GM12878 (cell line): ENCODE measurements at regions not wholly inside any gene's neighbourhood (a gene's known extent, or its start where the extent isn't known, plus 50 kb on each side); places are given as distances from the start of the nearest gene placed in this dataset.
"Not testable (repeated sequence)": the region's sequence is repeated elsewhere in the genome, so short reads cannot be mapped to it uniquely, and the experiment has no call there.

Experiments used
- ATAC-seq: fragments of 200-7000 bp; cut with Tn5 transposase; 3 replicates; pipeline ENCODE4 v1.9.1; 2020; ENCODE audit warnings: mild to moderate bottlenecking, moderate library complexity
- BruUV-seq: library from RNA; stranded (reverse); fragments of 400-500 nt; replicated peaks from 2 replicates; lab custom pipeline; 2021; lab: Mats Ljungman, UMichigan
- CTCF ChIA-PET: fragments of 300-600 bp; sonication (Branson Sonifier 250); formaldehyde crosslinking; extraction: SDS; loops from one replicate; lab custom pipeline; 2021; ENCODE audit warnings: inconsistent platforms; lab: Yijun Ruan, JAX
- POLR2A ChIA-PET: fragments of 350-600 bp; formaldehyde crosslinking; extraction: SDS; loops from one replicate; lab custom pipeline; 2021; ENCODE audit warnings: inconsistent platforms; lab: Charles Lee
- RAD21 ChIA-PET: fragments of 300-600 bp; sonication (Branson Sonifier 250); formaldehyde crosslinking; loops from one replicate; lab custom pipeline; 2023; ENCODE audit warnings: antibody characterized with exemption; ENCODE audit not compliant: unreplicated experiment; lab: Charles Lee
- SMC1A ChIA-PET: fragments of 300-600 bp; sonication (Branson Sonifier 250); formaldehyde crosslinking; loops from one replicate; lab custom pipeline; 2023; ENCODE audit not compliant: unreplicated experiment, uncharacterized antibody; lab: Charles Lee
- DNase-seq: peaks from one replicate; pipeline ENCODE4 v3.0.0-alpha.2; 2011; ENCODE audit warnings: low read depth, low spot score
- FAIRE-seq: peaks from 3 replicates; lab custom pipeline; 2011; peaks lifted over from hg19 to GRCh38; lab: Jason Lieb, UNC
- H2AFZ ChIP-seq: 2 replicates; pipeline ENCODE4 v1.6.0; 2011; ENCODE audit warnings: low read depth, low read length, control low read depth; ENCODE audit not compliant: control insufficient read depth
- H3K27ac ChIP-seq: 2 replicates; pipeline ENCODE4 v1.5.1; 2011; ENCODE audit warnings: control low read depth; ENCODE audit not compliant: control insufficient read depth, insufficient read depth
- H3K27me3 ChIP-seq, 2 experiments: replicated peaks in 1 of 2; 2 replicates each; pipeline versions ENCODE4 v1.6.0 to v1.6.1; 2011; ENCODE audit warnings: low read length in 1 of 2; ENCODE audit not compliant: control insufficient read depth in 2 of 2, insufficient read depth in 2 of 2
- H3K36me3 ChIP-seq, 2 experiments: 2 replicates each; pipeline ENCODE4 v1.5.1; 2011; ENCODE audit warnings: low read length in 1 of 2; ENCODE audit not compliant: control insufficient read depth in 2 of 2, insufficient read depth in 2 of 2
- H3K4me1 ChIP-seq: 2 replicates; pipeline ENCODE4 v1.6.1; 2011; ENCODE audit warnings: mild to moderate bottlenecking, low read length, moderate library complexity, mixed read lengths; ENCODE audit not compliant: control insufficient read depth, insufficient read depth
- H3K4me2 ChIP-seq: 2 replicates; pipeline ENCODE4 v1.6.0; 2011; ENCODE audit warnings: control low read depth; ENCODE audit not compliant: control insufficient read depth, insufficient read depth
- H3K4me3 ChIP-seq: fragments of 200-600 bp; sonication (generic); 2 replicates; pipeline ENCODE4 v1.5.1; 2016
- H3K79me2 ChIP-seq: 2 replicates; pipeline ENCODE4 v1.6.0; 2011; ENCODE audit warnings: low read length; ENCODE audit not compliant: control insufficient read depth, insufficient read depth
- H3K9ac ChIP-seq: 2 replicates; pipeline ENCODE4 v1.8.0; 2011; ENCODE audit warnings: low read length, control low read depth, mixed read lengths; ENCODE audit not compliant: control insufficient read depth, insufficient read depth
- H3K9me3 ChIP-seq: replicated peaks from 3 replicates; pipeline ENCODE4 v1.5.1; 2011; ENCODE audit warnings: mild to moderate bottlenecking, low read length; ENCODE audit not compliant: control insufficient read depth, insufficient read depth
- H4K20me1 ChIP-seq: 2 replicates; pipeline ENCODE4 v1.6.0; 2011; ENCODE audit not compliant: control insufficient read depth, insufficient read depth
- CHD4 ChIP-seq: fragments of 200-600 bp; sonication (generic); IDR thresholded peaks from 2 replicates; pipeline ENCODE4 v1.6.1; 2016; ENCODE audit warnings: mild to moderate bottlenecking
- EP300 ChIP-seq, 2 experiments: fragments of 150-350 bp in 1 of 2; IDR thresholded peaks; 2 replicates each; pipeline ENCODE4 v1.6.1; 2011 to 2012; ENCODE audit warnings: low read depth in 2 of 2, low read length in 2 of 2, borderline replicate concordance in 1 of 2, improper control_type of control experiment in 1 of 2, inconsistent platforms in 1 of 2; ENCODE audit not compliant: control insufficient read depth in 1 of 2
- HDGF ChIP-seq: fragments of 450-650 bp; IDR thresholded peaks from 2 replicates; pipeline ENCODE4 v1.6.1; 2016; ENCODE audit warnings: antibody characterized with exemption
- IKZF1 ChIP-seq: fragments of 450-650 bp; conservative IDR thresholded peaks from 2 replicates; pipeline ENCODE4 v1.6.1; 2017; ENCODE audit warnings: antibody characterized with exemption, mild to moderate bottlenecking
- MEF2B ChIP-seq: fragments of 450-650 bp; IDR thresholded peaks from 2 replicates; pipeline ENCODE4 v1.6.1; 2018; ENCODE audit warnings: mild to moderate bottlenecking, moderate library complexity; ENCODE audit not compliant: partially characterized antibody, poor library complexity, severe bottlenecking
- RAD21 ChIP-seq: IDR thresholded peaks from 2 replicates; pipeline ENCODE4 v1.6.1; 2011; ENCODE audit warnings: mild to moderate bottlenecking, low read depth, low read length, moderate library complexity; ENCODE audit not compliant: insufficient read depth
- RBBP5 ChIP-seq: fragments of 200-600 bp; sonication (generic); conservative IDR thresholded peaks from 2 replicates; pipeline ENCODE4 v1.6.1; 2016
- SP1 ChIP-seq: IDR thresholded peaks from one replicate; pipeline ENCODE4 v1.6.1; 2011; ENCODE audit warnings: low read depth, low read length
- ZSCAN29 ChIP-seq: fragments of 450-650 bp; IDR thresholded peaks from 2 replicates; pipeline ENCODE4 v1.6.1; 2017; ENCODE audit warnings: mild to moderate bottlenecking, moderate library complexity
- WGBS: methylation state at CpG from one replicate; pipeline ENCODE4 v1.1.6; 2016; ENCODE audit warnings: low lambda C conversion rate; ENCODE audit not compliant: insufficient replicate concordance, insufficient coverage; ENCODE audit errors: missing lambda C conversion rate; 5-methylcytosine and 5-hydroxymethylcytosine counted together
- in situ Hi-C: fragments of 300-500 bp; cut with MboI; formaldehyde crosslinking; loops from 9 replicates; pipeline ENCODE4 v1.14.3; 2018; ENCODE audit warnings: mixed read lengths
- intact Hi-C: fragments of 100-400 bp; cut with micrococcal nuclease; formaldehyde crosslinking; loops from one replicate; pipeline ENCODE4 v1.14.2; 2022; ENCODE audit not compliant: unreplicated experiment
- TF ChIP-seq, protein P1 (sequence below): fragments of 450-650 bp; IDR thresholded peaks from 2 replicates; pipeline ENCODE4 v1.6.1; 2014; ENCODE audit warnings: mild to moderate bottlenecking

GRCh38 chr10:30549134-30549687, 80.3 kb downstream of the LYZL2 start:
- H2AFZ ChIP-seq, H3K36me3 ChIP-seq, H3K27ac ChIP-seq, H3K9ac ChIP-seq, H3K27me3 ChIP-seq, BruUV-seq, DNase-seq, CTCF ChIA-PET, H4K20me1 ChIP-seq, intact Hi-C loops, FAIRE-seq, H3K79me2 ChIP-seq, H3K9me3 ChIP-seq, ATAC-seq, H3K4me2 ChIP-seq, POLR2A ChIA-PET, H3K4me3 ChIP-seq, in situ Hi-C loops, H3K4me1 ChIP-seq, SMC1A ChIA-PET: not testable (repeated sequence)
- RAD21 ChIA-PET, result interaction anchor here (1.2 kb wide), 1 partner anchor 42 kb away, joined by 3 read pairs; no protein-coding TSS in a partner anchor
- WGBS, result 70% methylated on average over 6 of the region's 6 CpGs

DNA sequence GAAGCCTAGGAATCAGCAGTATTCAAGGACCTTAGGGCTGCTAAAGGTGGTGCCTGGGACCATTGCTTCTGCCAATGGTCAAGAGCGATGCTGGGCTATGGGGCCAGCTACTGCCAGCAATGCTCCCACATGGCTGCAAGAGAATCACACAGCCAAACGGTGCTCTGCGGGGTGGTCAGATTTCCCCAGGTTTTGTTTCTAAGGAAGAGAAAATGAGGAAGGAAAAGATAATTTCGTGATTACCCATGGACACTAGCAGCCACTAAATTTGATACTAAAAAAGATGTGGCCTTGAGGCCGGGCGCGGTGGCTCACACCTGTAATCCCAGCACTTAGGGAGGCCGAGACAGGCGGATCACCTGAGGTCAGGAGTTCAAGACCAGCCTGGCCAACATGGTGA, 83.0 kb downstream of the LYZL2 start:
- ChIA-PET RAD21 (interaction anchor here (1.3 kb wide), 1 partner anchor 39 kb away, joined by 3 read pairs; no protein-coding TSS in a partner anchor), CTCF (interaction anchor here (1.0 to 1.7 kb wide), 3 partner anchors 10 to 45 kb away, joined by 3 to 7 read pairs (median 3); no protein-coding TSS in a partner anchor), POLR2A (no interaction called here), SMC1A (interaction anchor here (2.2 kb wide), 1 partner anchor 45 kb away, joined by 8 read pairs; no protein-coding TSS in a partner anchor)
- H2AFZ ChIP-seq, result no peak overlapping the region
- peaks cover 23% of the 10 kb centered on the region for H3K4me1 ChIP-seq
- H3K27ac ChIP-seq, result no peak overlapping the region
- H3K4me2 ChIP-seq, result no peak overlapping the region
- no peaks in the 10 kb centered on the region for H3K79me2 ChIP-seq
- TF ChIP-seq MEF2B, result no peak
- TF ChIP-seq RBBP5, result no peak
- no peak for TF ChIP-seq IKZF1
- TF ChIP-seq, protein P1, sequence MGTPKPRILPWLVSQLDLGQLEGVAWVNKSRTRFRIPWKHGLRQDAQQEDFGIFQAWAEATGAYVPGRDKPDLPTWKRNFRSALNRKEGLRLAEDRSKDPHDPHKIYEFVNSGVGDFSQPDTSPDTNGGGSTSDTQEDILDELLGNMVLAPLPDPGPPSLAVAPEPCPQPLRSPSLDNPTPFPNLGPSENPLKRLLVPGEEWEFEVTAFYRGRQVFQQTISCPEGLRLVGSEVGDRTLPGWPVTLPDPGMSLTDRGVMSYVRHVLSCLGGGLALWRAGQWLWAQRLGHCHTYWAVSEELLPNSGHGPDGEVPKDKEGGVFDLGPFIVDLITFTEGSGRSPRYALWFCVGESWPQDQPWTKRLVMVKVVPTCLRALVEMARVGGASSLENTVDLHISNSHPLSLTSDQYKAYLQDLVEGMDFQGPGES, result no peak
- no peak for TF ChIP-seq EP300 (IDR thresholded peaks at IDR 0.05; ENCODE audit: borderline replicate concordance in 1 of 2, control insufficient read depth in 1 of 2, low read depth in 2 of 2, low read length in 2 of 2)
- no peak for TF ChIP-seq ZSCAN29
- no peak for TF ChIP-seq RAD21
- no peak for TF ChIP-seq CHD4
- TF ChIP-seq SP1, result no peak
- TF ChIP-seq HDGF, result no peak
- H3K4me3 ChIP-seq, result no peak overlapping the region
- no peaks in the 10 kb centered on the region for H3K9me3 ChIP-seq
- DNase-seq (no peak), ATAC-seq (no peak), FAIRE-seq (no peak)
- BruUV-seq, result no TSS peak
- no peaks in the 10 kb centered on the region for H3K27me3 ChIP-seq
- intact Hi-C loops (no loop called here), in situ Hi-C loops (no loop called here)
- WGBS, result 71% methylated on average over 9 of the region's 9 CpGs
- H3K36me3 ChIP-seq, result no peaks in the 10 kb centered on the region
- no peak overlapping the region for H3K9ac ChIP-seq
- no peaks in the 10 kb centered on the region for H4K20me1 ChIP-seq
